Hematopoietic multipotent progenitor cell treated with erythropoietin and hydrocortisone succinate and interleukin-3 and kit ligand, for 8 days (in vitro differentiated cells): ENCODE measurements at regions not wholly inside any gene's neighbourhood (a gene's known extent, or its start where the extent isn't known, plus 50 kb on each side); places are given as distances from the start of the nearest gene placed in this dataset.

ENCODE experiments used
- DNase-seq: peaks from one replicate; pipeline ENCODE4 v3.0.0-alpha.2; 2015

- no peak for DNase-seq
Measured at GRCh38 chrX:39886282-39886681, 211.5 kb downstream of the BCOR start.

GRCh38 chrX:39888730-39889129, 209.0 kb downstream of the BCOR start:
- no peak for DNase-seq

- DNase-seq: no peak
Measured at GRCh38 chrX:39889704-39890103, 208.1 kb downstream of the BCOR start.

- DNase-seq: no peak
Measured at GRCh38 chrX:39890807-39891206, 207.0 kb downstream of the BCOR start.

- peak; percentile 1 for DNase-seq
Measured at GRCh38 chrX:39891781-39892180, 206.0 kb downstream of the BCOR start.

GRCh38 chrX:39893417-39894338, 204.1 kb downstream of the BCOR start:
- no peak for DNase-seq

- DNase-seq: no peak
Measured at GRCh38 chrX:39894683-39895082, 203.1 kb downstream of the BCOR start.

- DNase-seq: no peak
Measured at GRCh38 chrX:39895218-39896110, 202.3 kb downstream of the BCOR start.

GRCh38 chrX:39896951-39897740, 200.6 kb downstream of the BCOR start:
- no peak for DNase-seq

GRCh38 chrX:39897741-39898097, 200.0 kb downstream of the BCOR start:
- no peak for DNase-seq

- DNase-seq: no peak
Measured at GRCh38 chrX:39898147-39898546, 199.6 kb downstream of the BCOR start.

GRCh38 chrX:39899059-39899458, 198.7 kb downstream of the BCOR start:
- no peak for DNase-seq

GRCh38 chrX:39899856-39900776, 197.6 kb downstream of the BCOR start:
- DNase-seq: no peak

GRCh38 chrX:39900777-39901170, 197.0 kb downstream of the BCOR start:
- DNase-seq: no peak

- DNase-seq: no peak
Measured at GRCh38 chrX:39903343-39903742, 194.4 kb downstream of the BCOR start.

GRCh38 chrX:39903937-39904336, 193.8 kb downstream of the BCOR start:
- DNase-seq: no peak

- no peak for DNase-seq
Measured at GRCh38 chrX:39904816-39905537, 192.8 kb downstream of the BCOR start.

GRCh38 chrX:39905538-39905891, 192.2 kb downstream of the BCOR start:
- peak; percentile 14 for DNase-seq

- DNase-seq: no peak
Measured at GRCh38 chrX:39905946-39906345, 191.8 kb downstream of the BCOR start.

- no peak for DNase-seq
Measured at GRCh38 chrX:39907964-39908661, 189.6 kb downstream of the BCOR start.

GRCh38 chrX:39909996-39910395, 187.8 kb downstream of the BCOR start:
- no peak for DNase-seq
